DMS 273 treated with DMSO at 0.1 percent for 48 hours (cell line): ENCODE measurements at regions not wholly inside any gene's neighbourhood (a gene's known extent, or its start where the extent isn't known, plus 50 kb on each side); places are given as distances from the start of the nearest gene placed in this dataset.
"Not testable (repeated sequence)": the region's sequence is repeated elsewhere in the genome, so short reads cannot be mapped to it uniquely, and the experiment has no call there.

Experiments
- DNase-seq: peaks from one replicate; lab custom pipeline; 2025; lab: John Stamatoyannopoulos, UW

- no peak for DNase-seq
Measured at GRCh38 chr12:33678221-33678964, 238.8 kb upstream of the SYT10 start.

- no peak for DNase-seq
Measured at GRCh38 chr12:33690562-33690961, 250.9 kb upstream of the SYT10 start.

DNA sequence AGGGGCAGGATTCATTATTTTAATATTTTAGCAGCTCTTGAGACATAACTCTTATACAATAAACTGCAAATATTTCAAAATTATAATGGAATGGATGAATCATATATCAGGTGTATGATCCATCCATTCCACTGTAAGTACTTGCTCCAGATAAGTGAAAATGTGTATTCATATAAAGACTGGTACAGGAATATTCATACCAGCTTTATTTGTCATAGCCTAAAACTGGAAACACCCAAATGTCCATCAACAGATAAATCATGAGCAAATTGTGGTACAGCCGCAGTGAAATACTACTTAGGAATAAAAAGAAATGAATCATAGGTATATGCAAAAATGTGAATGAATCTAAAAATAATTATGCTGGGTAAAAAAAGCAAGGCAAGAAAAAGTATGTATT, 263.6 kb upstream of the SYT10 start:
- DNase-seq = no peak

DNA sequence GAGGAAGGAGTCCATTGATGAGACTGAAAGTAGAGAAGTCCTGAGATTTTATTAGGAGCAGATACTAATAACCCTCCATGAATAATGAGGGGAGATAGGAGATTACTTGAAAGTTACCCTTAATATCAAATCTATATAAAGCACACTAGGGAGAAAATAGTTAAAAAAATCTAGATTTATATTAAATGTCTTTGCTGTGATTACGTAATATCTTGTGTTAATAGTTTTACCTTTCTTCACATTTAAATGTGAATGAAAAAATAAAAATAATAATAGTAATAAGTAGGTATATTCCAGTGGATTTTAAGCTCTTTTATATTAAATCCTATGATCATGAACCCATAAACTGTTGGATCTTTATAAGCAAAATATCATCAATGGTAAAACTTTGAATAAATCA, 267.3 kb upstream of the SYT10 start:
- no peak for DNase-seq

GRCh38 chr12:33708935-33709334, 269.3 kb upstream of the SYT10 start:
- no peak for DNase-seq

- no peak for DNase-seq
Measured at GRCh38 chr12:33710548-33710947, 270.9 kb upstream of the SYT10 start.

- no peak for DNase-seq
Measured at GRCh38 chr12:33718631-33719030, 279.0 kb upstream of the SYT10 start.

DNA sequence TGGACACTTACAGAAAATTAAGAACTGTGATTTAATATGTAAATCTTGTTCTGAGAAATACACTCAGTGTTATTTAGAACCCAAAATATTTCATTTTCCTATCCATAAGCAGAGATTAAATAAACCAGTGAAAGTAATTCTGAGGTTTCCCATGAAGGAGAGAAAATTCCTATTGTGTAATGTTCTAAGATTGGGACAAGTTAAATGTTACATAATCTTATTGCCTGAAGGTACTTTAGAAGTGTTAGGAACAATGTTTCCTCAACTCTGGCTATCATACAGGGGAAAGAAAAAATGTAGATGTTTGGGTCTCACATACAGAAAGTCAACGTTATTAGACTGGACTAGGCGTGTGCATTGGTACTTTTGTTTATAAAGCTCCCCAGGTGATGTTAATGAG, 281.9 kb upstream of the SYT10 start:
- no peak for DNase-seq

- no peak for DNase-seq
Measured at GRCh38 chr12:33724867-33725266, 285.2 kb upstream of the SYT10 start.

DNA sequence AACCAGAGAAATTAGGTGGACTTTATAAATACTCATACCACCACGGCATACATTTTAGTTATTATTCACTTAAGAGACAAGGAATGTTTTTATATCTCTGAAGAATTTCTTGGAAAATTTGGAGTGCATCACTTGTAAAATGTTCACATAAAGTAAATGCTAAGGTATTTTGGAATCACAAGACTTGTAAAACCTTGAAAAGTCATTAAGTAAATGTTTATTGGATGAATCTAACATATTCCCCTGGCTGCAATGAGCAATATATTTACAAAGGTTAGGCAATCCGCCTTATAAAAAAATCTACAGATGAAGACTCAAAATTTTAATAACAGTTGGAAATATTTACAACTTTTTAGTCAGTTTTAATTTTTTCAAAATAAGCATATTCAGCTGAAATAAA, 287.4 kb upstream of the ALG10 start:
- no peak for DNase-seq

DNA sequence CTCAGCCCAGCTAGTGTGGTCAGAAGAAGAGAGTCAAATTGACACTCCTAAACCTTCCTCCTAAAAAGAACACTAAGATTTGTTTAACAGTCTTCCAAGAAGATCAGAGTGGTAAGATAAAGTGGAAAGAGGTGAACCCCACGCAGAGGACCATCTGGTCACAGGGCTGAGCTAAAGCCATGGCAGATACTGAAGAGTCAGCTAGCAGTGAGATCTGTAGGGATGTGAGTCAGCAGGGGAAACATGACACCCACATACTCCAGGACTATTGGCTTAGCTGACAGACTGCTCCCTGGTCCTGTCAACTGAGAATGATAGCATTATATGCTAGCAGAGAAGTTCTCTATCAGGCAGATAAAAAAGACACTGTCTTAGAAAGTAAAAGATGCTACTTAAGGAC, 269.4 kb upstream of the ALG10 start:
- DNase-seq = peak; percentile 1

GRCh38 chr12:33757701-33758100, 264.6 kb upstream of the ALG10 start:
- no peak for DNase-seq

DNA sequence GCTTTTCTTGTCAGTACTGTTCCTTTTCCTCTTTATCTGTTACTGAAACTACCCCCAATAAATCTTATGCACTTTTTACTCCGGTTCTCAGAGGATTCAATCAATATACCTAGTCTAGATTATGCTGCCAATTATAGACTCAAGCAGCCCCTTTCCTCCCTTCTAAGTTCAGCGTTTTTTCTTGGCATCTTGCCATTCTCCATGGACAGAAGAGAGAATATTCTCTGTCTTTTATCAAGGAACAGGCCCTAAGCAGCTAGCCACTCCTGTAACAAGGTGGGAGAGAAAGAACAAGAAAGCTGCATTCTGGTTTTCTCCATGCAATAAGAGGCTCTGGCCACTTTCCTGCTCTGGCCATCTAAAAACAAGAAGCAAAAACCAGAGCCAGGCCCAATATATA, 263.0 kb upstream of the ALG10 start:
- DNase-seq = no peak

GRCh38 chr12:33763331-33763730, 259.0 kb upstream of the ALG10 start:
- DNase-seq = no peak

DNA sequence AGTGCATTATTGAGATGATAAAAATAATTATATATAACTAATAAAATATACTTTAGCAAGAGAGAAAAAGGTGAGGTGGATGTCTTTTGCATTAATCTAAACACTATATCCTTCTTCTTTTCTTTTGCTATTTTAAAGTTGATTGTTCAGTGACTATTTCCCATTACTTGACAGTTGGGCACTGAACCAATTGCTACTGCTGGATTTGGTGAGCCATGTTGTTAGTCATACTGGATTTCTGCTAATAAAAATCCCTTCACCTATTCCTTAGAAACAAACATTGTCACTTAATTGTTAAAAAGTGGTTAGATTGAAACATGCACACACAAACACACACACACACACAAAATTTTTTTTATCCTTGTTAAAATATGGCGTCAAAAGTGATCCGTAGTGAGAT, 251.6 kb upstream of the ALG10 start:
- DNase-seq = no peak

DNA sequence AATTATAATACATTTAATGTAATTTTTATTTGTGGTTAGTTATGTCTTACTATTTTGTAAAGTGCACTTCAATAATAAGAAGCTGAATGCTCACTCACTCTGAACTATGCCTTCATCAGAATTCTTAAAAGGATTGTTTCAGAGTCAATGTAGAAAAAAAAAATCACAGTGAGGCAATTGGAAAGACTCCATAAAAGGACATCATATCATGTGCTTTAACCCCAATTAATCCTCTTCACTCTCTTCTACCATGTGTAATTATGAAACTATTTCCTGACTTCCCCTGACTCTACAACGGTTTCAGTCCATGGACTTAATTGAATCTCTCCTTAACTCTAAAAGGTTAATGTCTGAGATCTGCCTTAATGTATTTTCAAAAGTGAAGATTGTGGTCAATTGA, 250.4 kb upstream of the ALG10 start:
- DNase-seq = no peak

GRCh38 chr12:33773091-33773490, 249.2 kb upstream of the ALG10 start:
- not testable (repeated sequence) for DNase-seq

GRCh38 chr12:33786532-33786931, 235.8 kb upstream of the ALG10 start:
- no peak for DNase-seq

DNA sequence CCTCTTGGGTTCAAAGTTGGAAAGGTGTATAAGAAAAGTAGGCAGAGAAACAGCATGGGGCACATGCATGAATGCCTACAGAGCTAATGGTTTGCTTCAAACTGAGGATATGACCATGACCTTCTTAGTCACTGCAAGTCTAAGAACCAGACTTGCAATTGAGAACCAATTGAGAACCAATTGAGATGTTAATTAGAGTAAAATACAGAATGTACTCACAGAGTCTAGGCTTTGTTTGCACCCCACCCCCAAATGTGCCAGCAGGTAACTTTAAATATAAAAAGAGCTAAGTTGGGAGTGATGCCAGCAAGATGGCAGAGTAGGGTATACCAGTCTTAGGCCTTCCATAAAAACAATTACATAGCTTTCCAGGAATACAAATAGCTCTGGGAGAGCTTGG, 227.3 kb upstream of the ALG10 start:
- DNase-seq = no peak

DNA sequence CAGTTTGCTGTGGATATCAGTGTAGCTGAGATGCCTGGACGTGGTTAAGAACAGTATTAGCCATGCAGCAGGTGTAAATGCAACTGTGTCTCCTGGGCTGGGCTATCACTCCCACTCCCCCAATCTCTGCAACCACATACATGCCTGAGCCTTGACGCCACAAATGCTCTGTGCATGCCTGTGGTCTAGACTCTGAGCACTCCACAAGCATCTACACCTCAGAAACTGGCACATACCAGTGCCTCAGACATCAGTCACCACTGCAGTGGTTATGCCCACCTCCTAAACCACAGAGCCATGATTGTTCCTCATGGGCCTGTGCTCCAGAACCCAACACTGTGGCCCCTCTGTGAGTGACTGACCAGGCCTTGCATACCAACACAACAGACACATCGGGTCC, 226.8 kb upstream of the ALG10 start:
- no peak for DNase-seq

DNA sequence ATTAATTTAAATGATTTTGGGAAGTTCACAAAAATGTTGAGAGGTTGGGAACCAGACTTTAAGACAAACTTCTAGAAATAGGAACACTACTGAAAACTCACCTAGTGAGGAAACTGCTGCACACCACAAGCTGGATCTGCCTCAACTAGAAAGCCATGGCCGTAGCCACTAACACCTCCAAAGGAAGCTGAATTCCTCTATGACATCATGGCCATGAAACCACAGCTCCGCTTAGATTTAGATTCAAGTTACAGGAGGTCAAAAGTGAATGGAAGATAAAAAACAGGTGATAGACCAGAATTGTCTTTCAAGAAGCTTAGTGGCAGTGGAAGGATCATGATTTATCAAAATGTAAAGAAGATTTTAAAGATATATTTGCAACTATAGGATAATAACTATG, 208.8 kb upstream of the ALG10 start:
- no peak for DNase-seq

DNA sequence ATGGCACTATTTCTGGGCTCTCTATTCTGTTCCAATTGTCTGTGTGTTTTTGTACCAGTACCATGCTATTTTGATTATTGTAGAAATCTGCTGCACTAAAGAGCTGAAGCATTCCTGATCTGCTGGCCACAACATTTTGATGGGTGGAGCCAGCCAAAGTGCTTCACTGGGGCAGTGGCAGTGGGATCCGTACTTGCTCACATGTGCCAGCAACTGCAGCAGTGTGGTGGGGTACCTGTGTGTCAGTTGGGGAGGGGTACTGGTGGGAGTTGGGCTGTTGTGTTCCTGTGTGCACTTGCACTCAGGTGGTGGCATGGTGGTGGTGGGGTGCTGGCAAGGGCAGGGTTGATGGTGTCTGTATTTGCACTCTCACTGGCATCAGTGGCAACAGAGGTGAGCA, 204.6 kb upstream of the ALG10 start:
- no peak for DNase-seq

GRCh38 chr12:33818313-33818712, 204.0 kb upstream of the ALG10 start:
- DNase-seq = no peak

- no peak for DNase-seq
Measured at GRCh38 chr12:33825442-33825841, 196.9 kb upstream of the ALG10 start.
